AG09309 (cell line): ENCODE measurements at regions not wholly inside any gene's neighbourhood (a gene's known extent, or its start where the extent isn't known, plus 50 kb on each side); places are given as distances from the start of the nearest gene placed in this dataset.
"Not testable (repeated sequence)": the region's sequence is repeated elsewhere in the genome, so short reads cannot be mapped to it uniquely, and the experiment has no call there.

Source experiments
- DNase-seq: peaks from one replicate; pipeline ENCODE4 v3.0.0-alpha.2; 2010; ENCODE audit warnings: low read depth
- H3K4me3 ChIP-seq: 2 replicates; pipeline ENCODE4 v1.5.1; 2011; ENCODE audit warnings: mild to moderate bottlenecking, low read depth, low read length, moderate library complexity; ENCODE audit not compliant: control insufficient read depth
- CTCF ChIP-seq: IDR thresholded peaks from 2 replicates; pipeline ENCODE4 v1.5.1; 2011; ENCODE audit warnings: mild to moderate bottlenecking, low read depth, low read length, inconsistent platforms; ENCODE audit not compliant: insufficient read depth, control insufficient read depth; ENCODE audit errors: missing control alignments

- no peak for DNase-seq
- no peak for TF ChIP-seq CTCF
- H3K4me3 ChIP-seq = no peak overlapping the region
These were observed 1456.7 kb upstream of the CELF2 start for GRCh38 chr10:9560976-9561375.

GRCh38 chr10:9561821-9562505, 1455.7 kb upstream of the CELF2 start:
- DNase-seq = no peak
- no peak overlapping the region for H3K4me3 ChIP-seq
- no peak for TF ChIP-seq CTCF

- TF ChIP-seq CTCF = no peak
- no peak overlapping the region for H3K4me3 ChIP-seq
- DNase-seq = no peak
These were observed 1439.9 kb upstream of the CELF2 start for GRCh38 chr10:9577746-9578145.

- H3K4me3 ChIP-seq = no peak overlapping the region
- DNase-seq = no peak
- no peak for TF ChIP-seq CTCF
These were observed 1438.5 kb upstream of the CELF2 start for GRCh38 chr10:9579110-9579705.

GRCh38 chr10:9582803-9583202, 1434.9 kb upstream of the CELF2 start:
- H3K4me3 ChIP-seq, DNase-seq: not testable (repeated sequence)

GRCh38 chr10:9596368-9596920, 1421.2 kb upstream of the CELF2 start:
- TF ChIP-seq CTCF = no peak
- DNase-seq = no peak
- no peak overlapping the region for H3K4me3 ChIP-seq

- no peak overlapping the region for H3K4me3 ChIP-seq
- DNase-seq = no peak
- no peak for TF ChIP-seq CTCF
These were observed 1414.7 kb upstream of the CELF2 start for GRCh38 chr10:9602998-9603397.
